PFSK-1 (cell line): ENCODE measurements at regions not wholly inside any gene's neighbourhood (a gene's known extent, or its start where the extent isn't known, plus 50 kb on each side); places are given as distances from the start of the nearest gene placed in this dataset.

Experiments used
- POLR2AphosphoS5 ChIP-seq: IDR thresholded peaks from 2 replicates; pipeline ENCODE4 v1.6.1; 2012; ENCODE audit warnings: low read depth, mild to moderate bottlenecking, control low read depth, low read length, moderate library complexity
- TAF1 ChIP-seq: IDR thresholded peaks from 2 replicates; pipeline ENCODE4 v1.6.1; 2012; ENCODE audit warnings: low read length, control low read depth, borderline replicate concordance; ENCODE audit not compliant: insufficient read depth
- TF ChIP-seq, protein P1 (sequence below), 2 experiments: IDR thresholded peaks; 2 replicates each; pipeline versions ENCODE4 v1.6.1 to v1.8.0; 2011 to 2012; ENCODE audit warnings: low read depth in 2 of 2, low read length in 2 of 2, control low read depth in 1 of 2, inconsistent platforms in 1 of 2, mild to moderate bottlenecking in 1 of 2, moderate library complexity in 1 of 2; ENCODE audit not compliant: insufficient read depth in 1 of 2

DNA sequence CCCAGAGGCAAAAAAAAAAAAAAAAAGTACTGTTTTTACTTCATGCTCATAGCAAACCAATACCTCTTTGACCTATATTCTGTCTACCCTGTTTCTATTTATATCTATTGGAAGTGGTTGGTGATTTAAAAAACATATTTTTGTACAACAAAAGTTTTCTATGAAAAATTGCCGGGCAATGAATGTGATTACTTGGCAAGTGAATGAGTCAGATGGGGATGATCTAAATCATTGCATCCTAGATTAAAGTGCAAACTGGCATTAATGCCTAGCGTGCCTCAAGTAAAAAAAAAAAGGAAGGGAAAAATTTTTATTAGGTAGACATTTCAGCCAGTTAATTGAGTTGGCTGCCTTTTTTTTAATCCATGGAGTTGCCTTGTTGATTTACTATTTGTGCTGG, 500.6 kb downstream of the KCTD12 start:
- no peak for TF ChIP-seq POLR2AphosphoS5
- TF ChIP-seq TAF1: no peak
- TF ChIP-seq, protein P1, sequence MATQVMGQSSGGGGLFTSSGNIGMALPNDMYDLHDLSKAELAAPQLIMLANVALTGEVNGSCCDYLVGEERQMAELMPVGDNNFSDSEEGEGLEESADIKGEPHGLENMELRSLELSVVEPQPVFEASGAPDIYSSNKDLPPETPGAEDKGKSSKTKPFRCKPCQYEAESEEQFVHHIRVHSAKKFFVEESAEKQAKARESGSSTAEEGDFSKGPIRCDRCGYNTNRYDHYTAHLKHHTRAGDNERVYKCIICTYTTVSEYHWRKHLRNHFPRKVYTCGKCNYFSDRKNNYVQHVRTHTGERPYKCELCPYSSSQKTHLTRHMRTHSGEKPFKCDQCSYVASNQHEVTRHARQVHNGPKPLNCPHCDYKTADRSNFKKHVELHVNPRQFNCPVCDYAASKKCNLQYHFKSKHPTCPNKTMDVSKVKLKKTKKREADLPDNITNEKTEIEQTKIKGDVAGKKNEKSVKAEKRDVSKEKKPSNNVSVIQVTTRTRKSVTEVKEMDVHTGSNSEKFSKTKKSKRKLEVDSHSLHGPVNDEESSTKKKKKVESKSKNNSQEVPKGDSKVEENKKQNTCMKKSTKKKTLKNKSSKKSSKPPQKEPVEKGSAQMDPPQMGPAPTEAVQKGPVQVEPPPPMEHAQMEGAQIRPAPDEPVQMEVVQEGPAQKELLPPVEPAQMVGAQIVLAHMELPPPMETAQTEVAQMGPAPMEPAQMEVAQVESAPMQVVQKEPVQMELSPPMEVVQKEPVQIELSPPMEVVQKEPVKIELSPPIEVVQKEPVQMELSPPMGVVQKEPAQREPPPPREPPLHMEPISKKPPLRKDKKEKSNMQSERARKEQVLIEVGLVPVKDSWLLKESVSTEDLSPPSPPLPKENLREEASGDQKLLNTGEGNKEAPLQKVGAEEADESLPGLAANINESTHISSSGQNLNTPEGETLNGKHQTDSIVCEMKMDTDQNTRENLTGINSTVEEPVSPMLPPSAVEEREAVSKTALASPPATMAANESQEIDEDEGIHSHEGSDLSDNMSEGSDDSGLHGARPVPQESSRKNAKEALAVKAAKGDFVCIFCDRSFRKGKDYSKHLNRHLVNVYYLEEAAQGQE (IDR thresholded peaks at IDR 0.05; ENCODE audit: insufficient read depth in 1 of 2, low read depth in 2 of 2, low read length in 2 of 2): no peak
